ENCODE measurements at regions not wholly inside any gene's neighbourhood (a gene's known extent, or its start where the extent isn't known, plus 50 kb on each side); places are given as distances from the start of the nearest gene placed in this dataset.

DNA sequence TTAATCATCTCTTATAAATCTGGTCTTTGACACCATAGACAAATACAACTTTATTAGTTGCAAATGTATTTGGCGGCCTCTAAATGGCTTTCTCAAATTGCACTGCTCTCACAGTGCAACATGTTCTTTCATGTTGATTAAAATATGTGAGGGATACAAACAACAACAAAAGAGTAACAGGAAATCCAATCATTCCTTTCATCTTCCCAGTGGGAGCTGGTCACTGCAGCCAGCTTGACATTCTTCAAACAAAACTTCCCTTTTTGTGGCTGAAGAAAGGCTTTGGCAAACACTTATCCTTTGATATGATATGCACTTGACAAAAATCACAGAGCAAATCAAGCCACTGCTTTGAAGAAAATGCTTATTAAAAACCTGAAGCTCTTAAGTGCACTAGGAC lies 973.6 kb downstream of the EPHA3 start:
- TF ChIP-seq, protein P1, sequence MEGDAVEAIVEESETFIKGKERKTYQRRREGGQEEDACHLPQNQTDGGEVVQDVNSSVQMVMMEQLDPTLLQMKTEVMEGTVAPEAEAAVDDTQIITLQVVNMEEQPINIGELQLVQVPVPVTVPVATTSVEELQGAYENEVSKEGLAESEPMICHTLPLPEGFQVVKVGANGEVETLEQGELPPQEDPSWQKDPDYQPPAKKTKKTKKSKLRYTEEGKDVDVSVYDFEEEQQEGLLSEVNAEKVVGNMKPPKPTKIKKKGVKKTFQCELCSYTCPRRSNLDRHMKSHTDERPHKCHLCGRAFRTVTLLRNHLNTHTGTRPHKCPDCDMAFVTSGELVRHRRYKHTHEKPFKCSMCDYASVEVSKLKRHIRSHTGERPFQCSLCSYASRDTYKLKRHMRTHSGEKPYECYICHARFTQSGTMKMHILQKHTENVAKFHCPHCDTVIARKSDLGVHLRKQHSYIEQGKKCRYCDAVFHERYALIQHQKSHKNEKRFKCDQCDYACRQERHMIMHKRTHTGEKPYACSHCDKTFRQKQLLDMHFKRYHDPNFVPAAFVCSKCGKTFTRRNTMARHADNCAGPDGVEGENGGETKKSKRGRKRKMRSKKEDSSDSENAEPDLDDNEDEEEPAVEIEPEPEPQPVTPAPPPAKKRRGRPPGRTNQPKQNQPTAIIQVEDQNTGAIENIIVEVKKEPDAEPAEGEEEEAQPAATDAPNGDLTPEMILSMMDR (IDR thresholded peaks at IDR 0.05; ENCODE audit: insufficient read depth, low read length): no peak
- no peak for TF ChIP-seq POLR2AphosphoS5 (IDR thresholded peaks at IDR 0.05; ENCODE audit: low read depth)
- TF ChIP-seq, protein P2, sequence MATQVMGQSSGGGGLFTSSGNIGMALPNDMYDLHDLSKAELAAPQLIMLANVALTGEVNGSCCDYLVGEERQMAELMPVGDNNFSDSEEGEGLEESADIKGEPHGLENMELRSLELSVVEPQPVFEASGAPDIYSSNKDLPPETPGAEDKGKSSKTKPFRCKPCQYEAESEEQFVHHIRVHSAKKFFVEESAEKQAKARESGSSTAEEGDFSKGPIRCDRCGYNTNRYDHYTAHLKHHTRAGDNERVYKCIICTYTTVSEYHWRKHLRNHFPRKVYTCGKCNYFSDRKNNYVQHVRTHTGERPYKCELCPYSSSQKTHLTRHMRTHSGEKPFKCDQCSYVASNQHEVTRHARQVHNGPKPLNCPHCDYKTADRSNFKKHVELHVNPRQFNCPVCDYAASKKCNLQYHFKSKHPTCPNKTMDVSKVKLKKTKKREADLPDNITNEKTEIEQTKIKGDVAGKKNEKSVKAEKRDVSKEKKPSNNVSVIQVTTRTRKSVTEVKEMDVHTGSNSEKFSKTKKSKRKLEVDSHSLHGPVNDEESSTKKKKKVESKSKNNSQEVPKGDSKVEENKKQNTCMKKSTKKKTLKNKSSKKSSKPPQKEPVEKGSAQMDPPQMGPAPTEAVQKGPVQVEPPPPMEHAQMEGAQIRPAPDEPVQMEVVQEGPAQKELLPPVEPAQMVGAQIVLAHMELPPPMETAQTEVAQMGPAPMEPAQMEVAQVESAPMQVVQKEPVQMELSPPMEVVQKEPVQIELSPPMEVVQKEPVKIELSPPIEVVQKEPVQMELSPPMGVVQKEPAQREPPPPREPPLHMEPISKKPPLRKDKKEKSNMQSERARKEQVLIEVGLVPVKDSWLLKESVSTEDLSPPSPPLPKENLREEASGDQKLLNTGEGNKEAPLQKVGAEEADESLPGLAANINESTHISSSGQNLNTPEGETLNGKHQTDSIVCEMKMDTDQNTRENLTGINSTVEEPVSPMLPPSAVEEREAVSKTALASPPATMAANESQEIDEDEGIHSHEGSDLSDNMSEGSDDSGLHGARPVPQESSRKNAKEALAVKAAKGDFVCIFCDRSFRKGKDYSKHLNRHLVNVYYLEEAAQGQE (IDR thresholded peaks at IDR 0.05; ENCODE audit: insufficient replicate concordance, low read depth): no peak
- TF ChIP-seq GABPA (IDR thresholded peaks at IDR 0.05; ENCODE audit: low read depth): no peak
- no peak for TF ChIP-seq SPI1 (IDR thresholded peaks at IDR 0.05; ENCODE audit: borderline replicate concordance, low read depth)
